Upper lobe of left lung (tissue), 6 donors: ENCODE measurements at regions not wholly inside any gene's neighbourhood (a gene's known extent, or its start where the extent isn't known, plus 50 kb on each side); places are given as distances from the start of the nearest gene placed in this dataset.

Source experiments
- ATAC-seq, 2 donors: fragments of 200-7000 bp; cut with Tn5 transposase; one replicate each; pipeline ENCODE4 v1.9.1; 2022; ENCODE audit warnings: mild to moderate bottlenecking in 2 of 2, moderate library complexity in 2 of 2; ENCODE audit not compliant: low FRiP score in 2 of 2
- DNase-seq, 2 donors: peaks; one replicate each; pipeline ENCODE4 v3.0.0-alpha.2; 2019 to 2020
- H3K27ac ChIP-seq, 4 donors: fragments of 200-600 bp; sonication (generic); one replicate each; pipeline ENCODE4 v1.5.1; 2016 to 2019
- H3K27me3 ChIP-seq, 4 donors: fragments of 200-600 bp; sonication (generic); one replicate each; pipeline ENCODE4 v1.5.1; 2017 to 2019
- H3K36me3 ChIP-seq, 4 donors: fragments of 200-600 bp; sonication (generic); one replicate each; pipeline ENCODE4 v1.5.1; 2016 to 2019
- H3K4me1 ChIP-seq, 4 donors: fragments of 200-600 bp; sonication (generic); one replicate each; pipeline ENCODE4 v1.5.1; 2018 to 2019
- H3K4me3 ChIP-seq, 4 donors: fragments of 200-600 bp; sonication (generic); one replicate each; pipeline ENCODE4 v1.5.1; 2017 to 2019; ENCODE audit warnings: mild to moderate bottlenecking in 2 of 4, moderate library complexity in 1 of 4
- H3K9me3 ChIP-seq, 4 donors: fragments of 200-600 bp; sonication (generic); one replicate each; pipeline ENCODE4 v1.5.1; 2018 to 2019
- EP300 ChIP-seq, 4 donors: sonication (generic); formaldehyde crosslinking; IDR thresholded peaks; one replicate each; pipeline ENCODE4 v1.5.1; 2017; ENCODE audit warnings: antibody characterized with exemption in 4 of 4, control low read depth in 2 of 4
- POLR2A ChIP-seq, 4 donors: fragments of 450-650 bp; IDR thresholded peaks; one replicate each; pipeline ENCODE4 v1.5.1; 2016 to 2017; ENCODE audit warnings: antibody characterized with exemption in 4 of 4, mild to moderate bottlenecking in 2 of 4
- POLR2AphosphoS5 ChIP-seq, 2 donors: sonication (generic); formaldehyde crosslinking; IDR thresholded peaks; one replicate each; pipeline ENCODE4 v1.5.1; 2017; ENCODE audit warnings: antibody characterized with exemption in 2 of 2
- WGBS, 2 donors: methylation state at CpG; one replicate each; pipeline ENCODE4 v1.1.5; 2017 to 2018; 5-methylcytosine and 5-hydroxymethylcytosine counted together
- TF ChIP-seq, protein P1 (sequence below), 6 experiments: fragments of 450-650 bp in 4 of 6; fragments of 200-600 bp in 2 of 6; sonication (generic) in 2 of 6; IDR thresholded peaks; one replicate each; pipeline ENCODE4 v1.5.1; 2016 to 2019; ENCODE audit warnings: antibody characterized with exemption in 6 of 6
- donor health status: DM: no; HTN: no; CAD: no; lungs with moderate emphysema.
- donor health status: DM: no; HTN: yes; CAD: no; lungs with severe emphysema.

DNA sequence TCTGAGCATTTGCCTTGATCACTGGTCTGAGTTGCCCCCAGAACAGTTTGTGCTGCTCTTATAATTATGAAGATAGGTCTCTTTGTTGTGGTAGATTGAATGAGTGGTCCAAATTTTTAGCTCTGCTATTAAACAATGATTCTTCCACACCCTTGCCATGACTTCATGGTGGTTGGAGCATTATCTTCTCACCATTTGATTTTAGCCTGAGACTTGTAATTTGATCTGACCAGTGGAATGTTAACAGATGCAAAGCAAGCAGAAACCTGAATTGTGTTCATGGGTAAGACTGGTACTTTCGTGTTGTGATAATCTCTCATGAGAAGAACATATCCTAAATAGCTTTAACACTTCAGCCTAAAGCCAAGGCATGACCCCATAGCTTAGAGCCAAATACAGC lies 139.1 kb downstream of the TFPI2 start:
- WGBS, 2 donors = 67 to 71% methylated on average over 1 of the region's 1 CpG

DNA sequence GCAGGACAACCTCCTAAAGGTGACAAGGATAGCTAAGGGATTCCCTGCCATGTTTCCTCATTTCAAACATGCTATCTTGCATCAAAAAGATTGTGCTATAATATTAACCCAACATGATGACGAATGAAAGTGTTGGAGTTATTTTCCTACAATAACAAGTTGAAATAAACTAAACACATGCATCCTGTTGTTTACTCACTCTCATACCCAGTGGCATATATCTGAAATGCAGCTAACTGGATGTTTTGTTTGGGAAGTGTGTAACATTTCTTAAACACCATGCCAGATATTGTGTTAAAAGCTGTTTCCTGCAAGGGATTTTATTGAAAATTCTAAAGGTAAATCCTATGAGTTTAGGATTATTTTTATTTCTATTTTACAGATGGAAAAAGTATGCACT lies 139.6 kb downstream of the TFPI2 start:
- DNase-seq = no peak

More for the DNA sequence above, 139.1 kb downstream of the TFPI2 start:
- no peak overlapping the region for H3K4me3 ChIP-seq
- TF ChIP-seq, protein P1, sequence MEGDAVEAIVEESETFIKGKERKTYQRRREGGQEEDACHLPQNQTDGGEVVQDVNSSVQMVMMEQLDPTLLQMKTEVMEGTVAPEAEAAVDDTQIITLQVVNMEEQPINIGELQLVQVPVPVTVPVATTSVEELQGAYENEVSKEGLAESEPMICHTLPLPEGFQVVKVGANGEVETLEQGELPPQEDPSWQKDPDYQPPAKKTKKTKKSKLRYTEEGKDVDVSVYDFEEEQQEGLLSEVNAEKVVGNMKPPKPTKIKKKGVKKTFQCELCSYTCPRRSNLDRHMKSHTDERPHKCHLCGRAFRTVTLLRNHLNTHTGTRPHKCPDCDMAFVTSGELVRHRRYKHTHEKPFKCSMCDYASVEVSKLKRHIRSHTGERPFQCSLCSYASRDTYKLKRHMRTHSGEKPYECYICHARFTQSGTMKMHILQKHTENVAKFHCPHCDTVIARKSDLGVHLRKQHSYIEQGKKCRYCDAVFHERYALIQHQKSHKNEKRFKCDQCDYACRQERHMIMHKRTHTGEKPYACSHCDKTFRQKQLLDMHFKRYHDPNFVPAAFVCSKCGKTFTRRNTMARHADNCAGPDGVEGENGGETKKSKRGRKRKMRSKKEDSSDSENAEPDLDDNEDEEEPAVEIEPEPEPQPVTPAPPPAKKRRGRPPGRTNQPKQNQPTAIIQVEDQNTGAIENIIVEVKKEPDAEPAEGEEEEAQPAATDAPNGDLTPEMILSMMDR (IDR thresholded peaks at IDR 0.05) = no peak
- TF ChIP-seq POLR2AphosphoS5 (IDR thresholded peaks at IDR 0.05) (no peak), EP300 (IDR thresholded peaks at IDR 0.05) (no peak), POLR2A (IDR thresholded peaks at IDR 0.05) (no peak)
- no peaks in the 10 kb centered on the region for H3K9me3 ChIP-seq
- DNase-seq = no peak
- H3K27me3 ChIP-seq = no peaks in the 10 kb centered on the region
- H3K27ac ChIP-seq = no peak overlapping the region
- no peaks in the 10 kb centered on the region for H3K4me1 ChIP-seq
- H3K36me3 ChIP-seq = no peaks in the 10 kb centered on the region
- ATAC-seq = no peak

DNA sequence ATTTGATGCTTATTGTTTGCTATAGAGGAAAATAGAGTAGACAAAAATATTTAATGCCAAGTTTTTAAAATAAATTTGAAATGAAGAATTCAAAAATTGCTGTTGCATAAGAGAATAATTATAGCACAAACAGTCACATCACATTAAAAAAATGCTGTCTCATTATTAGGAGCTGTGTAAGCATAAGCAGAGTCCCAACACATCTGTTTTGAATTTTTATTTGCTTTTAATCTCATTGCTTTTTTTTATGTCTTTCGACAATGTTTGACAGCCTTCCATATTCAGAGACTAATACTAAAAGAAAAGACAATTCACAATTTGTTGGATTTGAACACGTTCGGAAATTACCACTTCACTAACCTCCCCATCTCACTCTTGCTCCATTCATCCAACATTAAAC lies 143.5 kb downstream of the TFPI2 start:
- Histone ChIP-seq H3K36me3 (no peaks in the 10 kb centered on the region), H3K27me3 (no peaks in the 10 kb centered on the region), H3K27ac (no peak overlapping the region), H3K4me3 (no peak overlapping the region), H3K9me3 (no peaks in the 10 kb centered on the region), H3K4me1 (no peaks in the 10 kb centered on the region)
- DNase-seq (no peak), ATAC-seq (no peak)
- 87 to 88% methylated on average over 3 of the region's 3 CpGs for WGBS, 2 donors
- TF ChIP-seq, protein P1 (IDR thresholded peaks at IDR 0.05) = no peak
- TF ChIP-seq POLR2A (IDR thresholded peaks at IDR 0.05) = no peak
- TF ChIP-seq EP300 (IDR thresholded peaks at IDR 0.05) = no peak
- TF ChIP-seq POLR2AphosphoS5 (IDR thresholded peaks at IDR 0.05) = no peak

More for the DNA sequence above, 139.6 kb downstream of the TFPI2 start:
- no peak for ATAC-seq
- H3K4me3 ChIP-seq = no peak overlapping the region
- TF ChIP-seq EP300 (IDR thresholded peaks at IDR 0.05) = no peak
- no peak for TF ChIP-seq POLR2AphosphoS5 (IDR thresholded peaks at IDR 0.05)
- TF ChIP-seq POLR2A (IDR thresholded peaks at IDR 0.05) = no peak
- TF ChIP-seq, protein P1 (IDR thresholded peaks at IDR 0.05) = no peak
- no peaks in the 10 kb centered on the region for H3K27me3 ChIP-seq
- H3K36me3 ChIP-seq = no peaks in the 10 kb centered on the region
- WGBS, 2 donors = 60 to 61% methylated on average over 1 of the region's 1 CpG
- no peaks in the 10 kb centered on the region for H3K4me1 ChIP-seq
- H3K9me3 ChIP-seq = no peaks in the 10 kb centered on the region
- no peak overlapping the region for H3K27ac ChIP-seq

DNA sequence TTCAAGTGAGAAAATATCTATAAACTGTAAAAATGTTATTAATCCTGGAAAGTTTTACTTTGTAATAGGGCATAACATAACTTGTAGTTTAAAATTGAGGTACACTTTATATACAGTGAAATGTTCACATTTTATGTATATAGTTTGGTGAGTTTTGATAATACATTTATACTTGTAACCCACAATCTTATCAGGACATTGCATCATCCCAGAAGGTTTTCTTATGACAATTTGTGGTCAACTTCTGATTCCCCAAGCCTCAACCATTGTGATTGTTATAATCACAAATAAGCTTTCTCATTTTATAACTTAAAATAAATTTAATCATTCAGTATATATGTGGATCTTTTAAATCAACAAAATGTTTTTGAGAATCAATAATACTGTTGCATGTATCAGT lies 151.1 kb downstream of the TFPI2 start:
- no peaks in the 10 kb centered on the region for H3K4me1 ChIP-seq
- H3K27ac ChIP-seq = no peak overlapping the region
- no peak for ATAC-seq
- H3K27me3 ChIP-seq = no peaks in the 10 kb centered on the region
- H3K36me3 ChIP-seq = no peaks in the 10 kb centered on the region
- H3K9me3 ChIP-seq = no peaks in the 10 kb centered on the region
- H3K4me3 ChIP-seq = no peak overlapping the region
- no peak for DNase-seq
- TF ChIP-seq POLR2AphosphoS5 (IDR thresholded peaks at IDR 0.05) (no peak), EP300 (IDR thresholded peaks at IDR 0.05) (no peak), POLR2A (IDR thresholded peaks at IDR 0.05) (no peak)
- TF ChIP-seq, protein P1 (IDR thresholded peaks at IDR 0.05) = no peak

DNA sequence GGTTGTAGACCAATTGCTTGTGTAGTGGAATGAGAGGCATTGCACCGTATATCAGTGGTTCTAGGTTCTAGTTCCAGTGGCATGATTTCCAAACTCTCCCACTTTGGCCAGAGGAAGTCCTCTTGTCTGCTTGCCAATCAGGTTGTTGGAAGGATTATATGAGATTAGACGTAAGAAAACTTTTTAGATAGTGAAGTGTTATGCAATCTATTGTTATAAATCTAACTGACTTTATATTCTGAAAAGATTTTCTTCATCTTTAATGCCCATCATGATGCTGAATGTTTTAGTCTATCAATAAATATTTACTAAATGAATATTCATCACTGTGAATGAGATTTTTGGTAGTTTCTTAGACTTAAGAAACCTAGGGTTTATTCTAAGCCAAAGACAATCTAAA lies 152.6 kb downstream of the TFPI2 start:
- H3K27me3 ChIP-seq = no peaks in the 10 kb centered on the region
- H3K4me3 ChIP-seq = no peak overlapping the region
- no peaks in the 10 kb centered on the region for H3K4me1 ChIP-seq
- TF ChIP-seq, protein P1 (IDR thresholded peaks at IDR 0.05) = no peak
- TF ChIP-seq EP300 (IDR thresholded peaks at IDR 0.05) = no peak
- no peak for TF ChIP-seq POLR2A (IDR thresholded peaks at IDR 0.05)
- TF ChIP-seq POLR2AphosphoS5 (IDR thresholded peaks at IDR 0.05) = no peak
- ATAC-seq (no peak), DNase-seq (no peak)
- WGBS, 2 donors = 44 to 59% methylated on average over 2 of the region's 2 CpGs
- H3K9me3 ChIP-seq = no peaks in the 10 kb centered on the region
- H3K27ac ChIP-seq = no peak overlapping the region
- H3K36me3 ChIP-seq = no peaks in the 10 kb centered on the region
